Trophoblast cell (in vitro differentiated cells and primary cell): ENCODE measurements at regions not wholly inside any gene's neighbourhood (a gene's known extent, or its start where the extent isn't known, plus 50 kb on each side); places are given as distances from the start of the nearest gene placed in this dataset.

Experiments
- DNase-seq, 2 donors: peaks; one replicate each; pipeline ENCODE4 v3.0.0-alpha.2; 2016
- H2AFZ ChIP-seq: 2 replicates; pipeline ENCODE4 v1.6.1; 2013; ENCODE audit warnings: low read length, moderate library complexity, mild to moderate bottlenecking; ENCODE audit not compliant: insufficient read depth, poor library complexity
- H2AK5ac ChIP-seq: 2 replicates; pipeline ENCODE4 v1.6.1; 2013; ENCODE audit warnings: mild to moderate bottlenecking, low read length
- H2BK120ac ChIP-seq: 2 replicates; pipeline ENCODE4 v1.6.1; 2013; ENCODE audit warnings: low read length, mild to moderate bottlenecking, moderate library complexity; ENCODE audit not compliant: insufficient read depth, poor library complexity
- H2BK12ac ChIP-seq: 2 replicates; pipeline ENCODE4 v1.6.1; 2013; ENCODE audit warnings: mild to moderate bottlenecking, low read length, moderate library complexity
- H2BK5ac ChIP-seq: 2 replicates; pipeline ENCODE4 v1.6.1; 2013; ENCODE audit warnings: low read length, low read depth, moderate library complexity, mild to moderate bottlenecking; ENCODE audit not compliant: poor library complexity
- H3K14ac ChIP-seq: 2 replicates; pipeline ENCODE4 v1.6.1; 2013; ENCODE audit warnings: mild to moderate bottlenecking, low read length
- H3K18ac ChIP-seq: 2 replicates; pipeline ENCODE4 v1.6.1; 2013; ENCODE audit warnings: mild to moderate bottlenecking, low read length
- H3K23ac ChIP-seq: 2 replicates; pipeline ENCODE4 v1.6.1; 2013; ENCODE audit warnings: low read length
- H3K27ac ChIP-seq: 2 replicates; pipeline ENCODE4 v1.5.1; 2013; ENCODE audit warnings: low read depth, mild to moderate bottlenecking, inconsistent platforms, low read length, moderate library complexity
- H3K27me3 ChIP-seq: 2 replicates; pipeline ENCODE4 v1.6.1; 2013; ENCODE audit warnings: inconsistent platforms, mild to moderate bottlenecking, low read length, moderate library complexity; ENCODE audit not compliant: insufficient read depth
- H3K36me3 ChIP-seq, 2 experiments: 1 replicate in 1 of 2; 2 replicates in 1 of 2; pipeline ENCODE4 v1.6.1; 2013; ENCODE audit warnings: low read length in 2 of 2, mild to moderate bottlenecking in 2 of 2, moderate library complexity in 1 of 2; ENCODE audit not compliant: insufficient read depth in 2 of 2, control insufficient read depth in 1 of 2
- H3K4ac ChIP-seq: 2 replicates; pipeline ENCODE4 v1.6.1; 2013; ENCODE audit warnings: low read depth, mild to moderate bottlenecking, low read length, moderate library complexity
- H3K4me1 ChIP-seq, 2 experiments: 1 replicate in 1 of 2; 2 replicates in 1 of 2; pipeline ENCODE4 v1.6.1; 2013; ENCODE audit warnings: low read length in 2 of 2, mild to moderate bottlenecking in 2 of 2, moderate library complexity in 1 of 2; ENCODE audit not compliant: insufficient read depth in 2 of 2, control insufficient read depth in 1 of 2
- H3K4me2 ChIP-seq: 2 replicates; pipeline ENCODE4 v1.6.1; 2013; ENCODE audit warnings: inconsistent platforms, mild to moderate bottlenecking, low read length, moderate library complexity
- H3K4me3 ChIP-seq: 2 replicates; pipeline ENCODE4 v1.5.1; 2013; ENCODE audit warnings: mild to moderate bottlenecking, low read depth, low read length, inconsistent platforms
- H3K79me1 ChIP-seq: one replicate; pipeline ENCODE4 v1.6.1; 2013; ENCODE audit warnings: low read length
- H3K79me2 ChIP-seq: 2 replicates; pipeline ENCODE4 v1.6.1; 2013; ENCODE audit warnings: low read length, mild to moderate bottlenecking; ENCODE audit not compliant: control insufficient read depth, insufficient read depth, poor library complexity
- H3K9ac ChIP-seq: 2 replicates; pipeline ENCODE4 v1.6.1; 2013; ENCODE audit warnings: mild to moderate bottlenecking, low read length
- H3K9me3 ChIP-seq: 2 replicates; pipeline ENCODE4 v1.6.1; 2013; ENCODE audit warnings: low read depth, mild to moderate bottlenecking, control low read depth, inconsistent platforms, low read length; ENCODE audit not compliant: insufficient read depth
- H4K12ac ChIP-seq: 2 replicates; pipeline ENCODE4 v1.6.1; 2013; ENCODE audit warnings: low read depth, mild to moderate bottlenecking, low read length, moderate library complexity
- H4K8ac ChIP-seq: 2 replicates; pipeline ENCODE4 v1.6.1; 2013; ENCODE audit warnings: low read depth, mild to moderate bottlenecking, low read length, moderate library complexity
- H4K91ac ChIP-seq: one replicate; pipeline ENCODE4 v1.6.1; 2013; ENCODE audit warnings: low read depth, mild to moderate bottlenecking, low read length, moderate library complexity
- WGBS: extraction: QIAGEN DNeasy Blood & Tissue Kit; methylation state at CpG from one replicate; pipeline ENCODE4 v1.1.7; 2013; ENCODE audit warnings: missing lambda C conversion rate; ENCODE audit not compliant: insufficient read length, insufficient coverage; ENCODE audit errors: extremely low coverage; 5-methylcytosine and 5-hydroxymethylcytosine counted together

- no peak overlapping the region for H3K27ac ChIP-seq
- H3K14ac ChIP-seq: no peak overlapping the region
- H3K9ac ChIP-seq: no peak overlapping the region
- no peak overlapping the region for H2BK12ac ChIP-seq
- H2BK5ac ChIP-seq: no peak overlapping the region
- H3K4me3 ChIP-seq: no peak overlapping the region
- no peak for DNase-seq
- H4K12ac ChIP-seq: no peak overlapping the region
- no peak overlapping the region for H3K4me2 ChIP-seq
- H3K9me3 ChIP-seq: peaks cover 3% of the 10 kb centered on the region
- H3K4ac ChIP-seq: no peak overlapping the region
- H3K79me1 ChIP-seq: no peaks in the 10 kb centered on the region
- H3K23ac ChIP-seq: no peak overlapping the region
- no peak overlapping the region for H3K18ac ChIP-seq
- no peak overlapping the region for H2AK5ac ChIP-seq
- no peak overlapping the region for H2AFZ ChIP-seq
- H4K91ac ChIP-seq: no peak overlapping the region
- no peaks in the 10 kb centered on the region for H3K27me3 ChIP-seq
- no peaks in the 10 kb centered on the region for H3K4me1 ChIP-seq
- no CpG with 5 or more reads among the region's 6 CpGs for WGBS
- H3K36me3 ChIP-seq: no peaks in the 10 kb centered on the region
- no peak overlapping the region for H4K8ac ChIP-seq
- no peaks in the 10 kb centered on the region for H3K79me2 ChIP-seq
- no peak overlapping the region for H2BK120ac ChIP-seq
Measured at GRCh38 chr5:10126900-10127299, 122.8 kb downstream of the ATPSCKMT start.

GRCh38 chr5:10125116-10125515 is 124.6 kb downstream of the ATPSCKMT start:
- H2BK120ac ChIP-seq: no peak overlapping the region
- H3K27ac ChIP-seq: no peak overlapping the region
- WGBS: no CpG with 5 or more reads among the region's 9 CpGs
- H3K18ac ChIP-seq: no peak overlapping the region
- no peaks in the 10 kb centered on the region for H3K36me3 ChIP-seq
- no peak overlapping the region for H3K23ac ChIP-seq
- no peak overlapping the region for H3K4ac ChIP-seq
- no peak overlapping the region for H2BK12ac ChIP-seq
- H3K9me3 ChIP-seq: peaks cover 3% of the 10 kb centered on the region
- H2AK5ac ChIP-seq: no peak overlapping the region
- H4K91ac ChIP-seq: no peak overlapping the region
- H3K79me2 ChIP-seq: no peaks in the 10 kb centered on the region
- no peaks in the 10 kb centered on the region for H3K79me1 ChIP-seq
- no peak overlapping the region for H3K9ac ChIP-seq
- no peak overlapping the region for H3K14ac ChIP-seq
- H3K4me2 ChIP-seq: no peak overlapping the region
- H4K8ac ChIP-seq: no peak overlapping the region
- no peak overlapping the region for H2BK5ac ChIP-seq
- H3K4me1 ChIP-seq: no peaks in the 10 kb centered on the region
- no peaks in the 10 kb centered on the region for H3K27me3 ChIP-seq
- DNase-seq: no peak
- H4K12ac ChIP-seq: no peak overlapping the region
- H2AFZ ChIP-seq: no peak overlapping the region
- H3K4me3 ChIP-seq: no peak overlapping the region

- no peak overlapping the region for H2BK120ac ChIP-seq
- H3K23ac ChIP-seq: no peak overlapping the region
- H3K27ac ChIP-seq: no peak overlapping the region
- no peak for DNase-seq
- H3K36me3 ChIP-seq: no peaks in the 10 kb centered on the region
- H3K27me3 ChIP-seq: no peaks in the 10 kb centered on the region
- H3K9ac ChIP-seq: no peak overlapping the region
- no peaks in the 10 kb centered on the region for H3K79me1 ChIP-seq
- H3K4me3 ChIP-seq: no peak overlapping the region
- no peak overlapping the region for H4K8ac ChIP-seq
- no peak overlapping the region for H3K4ac ChIP-seq
- H2AK5ac ChIP-seq: no peak overlapping the region
- no peak overlapping the region for H2BK5ac ChIP-seq
- H2AFZ ChIP-seq: no peak overlapping the region
- H3K9me3 ChIP-seq: peaks cover 3% of the 10 kb centered on the region
- H3K4me1 ChIP-seq: no peaks in the 10 kb centered on the region
- no peak overlapping the region for H3K4me2 ChIP-seq
- H3K18ac ChIP-seq: no peak overlapping the region
- H4K12ac ChIP-seq: no peak overlapping the region
- H2BK12ac ChIP-seq: no peak overlapping the region
- H3K14ac ChIP-seq: no peak overlapping the region
- H4K91ac ChIP-seq: no peak overlapping the region
- WGBS: no CpG with 5 or more reads among the region's 9 CpGs
- H3K79me2 ChIP-seq: no peaks in the 10 kb centered on the region
Measured at GRCh38 chr5:10124287-10124686, 125.4 kb downstream of the ATPSCKMT start.

- H2BK12ac ChIP-seq: no peak overlapping the region
- WGBS: no CpG with 5 or more reads among the region's 7 CpGs
- no peaks in the 10 kb centered on the region for H3K4me1 ChIP-seq
Measured at GRCh38 chr5:10123254-10123989, 126.3 kb downstream of the ATPSCKMT start.

More at GRCh38 chr5:10123254-10123989, 126.3 kb downstream of the ATPSCKMT start:
- Histone ChIP-seq H3K4me2 (no peak overlapping the region), H3K4me3 (no peak overlapping the region), H2AK5ac (no peak overlapping the region), H3K4ac (no peak overlapping the region), H4K12ac (no peak overlapping the region), H3K79me1 (no peaks in the 10 kb centered on the region), H4K91ac (no peak overlapping the region), H3K9ac (no peak overlapping the region), H4K8ac (no peak overlapping the region), H2BK5ac (no peak overlapping the region), H3K9me3 (peaks cover 3% of the 10 kb centered on the region), H3K36me3 (no peaks in the 10 kb centered on the region), H3K79me2 (no peaks in the 10 kb centered on the region), H2BK120ac (no peak overlapping the region), H3K14ac (no peak overlapping the region), H3K23ac (no peak overlapping the region), H2AFZ (no peak overlapping the region), H3K27me3 (no peaks in the 10 kb centered on the region), H3K18ac (no peak overlapping the region), H3K27ac (no peak overlapping the region)
- DNase-seq: no peak
